Breast epithelium (tissue), 3 donors: ENCODE measurements at regions not wholly inside any gene's neighbourhood (a gene's known extent, or its start where the extent isn't known, plus 50 kb on each side); places are given as distances from the start of the nearest gene placed in this dataset.
"Not testable (repeated sequence)": the region's sequence is repeated elsewhere in the genome, so short reads cannot be mapped to it uniquely, and the experiment has no call there.

Experiments used
- CTCF ChIP-seq, 3 donors: fragments of 450-650 bp; IDR thresholded peaks; one replicate each; pipeline ENCODE4 v1.5.1; 2016 to 2017; ENCODE audit warnings: antibody characterized with exemption in 3 of 3, mild to moderate bottlenecking in 3 of 3, moderate library complexity in 3 of 3
- POLR2AphosphoS5 ChIP-seq, 3 donors: sonication (generic); formaldehyde crosslinking; IDR thresholded peaks; one replicate each; pipeline ENCODE4 v1.6.1; 2017; ENCODE audit warnings: antibody characterized with exemption in 3 of 3

GRCh38 chr15:20228791-20229190, 312.8 kb downstream of the GOLGA6L6 start:
- not testable (repeated sequence) for TF ChIP-seq POLR2AphosphoS5, CTCF (IDR thresholded peaks at IDR 0.05)
